ENCODE measurements at regions not wholly inside any gene's neighbourhood (a gene's known extent, or its start where the extent isn't known, plus 50 kb on each side); places are given as distances from the start of the nearest gene placed in this dataset.

DNA sequence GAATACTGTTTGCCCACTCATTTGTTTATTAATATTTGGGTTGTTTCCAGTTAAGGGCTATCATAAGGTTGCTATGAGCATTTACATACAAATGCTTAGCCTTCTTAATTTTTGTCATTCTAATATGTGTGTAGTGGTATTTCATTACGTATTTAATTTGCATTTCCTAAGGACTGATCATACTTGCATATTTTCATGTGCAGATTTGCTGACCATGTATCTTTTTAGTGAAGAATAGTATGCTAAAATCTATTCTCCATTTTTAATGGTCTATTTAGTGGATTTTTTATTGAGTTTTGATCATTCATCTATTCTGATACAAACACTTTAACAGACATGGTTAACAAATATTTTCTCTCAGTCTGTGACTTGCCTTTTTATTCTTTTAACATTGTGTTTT lies 949.5 kb downstream of the RAB28 start:
- TF ChIP-seq, protein P1, sequence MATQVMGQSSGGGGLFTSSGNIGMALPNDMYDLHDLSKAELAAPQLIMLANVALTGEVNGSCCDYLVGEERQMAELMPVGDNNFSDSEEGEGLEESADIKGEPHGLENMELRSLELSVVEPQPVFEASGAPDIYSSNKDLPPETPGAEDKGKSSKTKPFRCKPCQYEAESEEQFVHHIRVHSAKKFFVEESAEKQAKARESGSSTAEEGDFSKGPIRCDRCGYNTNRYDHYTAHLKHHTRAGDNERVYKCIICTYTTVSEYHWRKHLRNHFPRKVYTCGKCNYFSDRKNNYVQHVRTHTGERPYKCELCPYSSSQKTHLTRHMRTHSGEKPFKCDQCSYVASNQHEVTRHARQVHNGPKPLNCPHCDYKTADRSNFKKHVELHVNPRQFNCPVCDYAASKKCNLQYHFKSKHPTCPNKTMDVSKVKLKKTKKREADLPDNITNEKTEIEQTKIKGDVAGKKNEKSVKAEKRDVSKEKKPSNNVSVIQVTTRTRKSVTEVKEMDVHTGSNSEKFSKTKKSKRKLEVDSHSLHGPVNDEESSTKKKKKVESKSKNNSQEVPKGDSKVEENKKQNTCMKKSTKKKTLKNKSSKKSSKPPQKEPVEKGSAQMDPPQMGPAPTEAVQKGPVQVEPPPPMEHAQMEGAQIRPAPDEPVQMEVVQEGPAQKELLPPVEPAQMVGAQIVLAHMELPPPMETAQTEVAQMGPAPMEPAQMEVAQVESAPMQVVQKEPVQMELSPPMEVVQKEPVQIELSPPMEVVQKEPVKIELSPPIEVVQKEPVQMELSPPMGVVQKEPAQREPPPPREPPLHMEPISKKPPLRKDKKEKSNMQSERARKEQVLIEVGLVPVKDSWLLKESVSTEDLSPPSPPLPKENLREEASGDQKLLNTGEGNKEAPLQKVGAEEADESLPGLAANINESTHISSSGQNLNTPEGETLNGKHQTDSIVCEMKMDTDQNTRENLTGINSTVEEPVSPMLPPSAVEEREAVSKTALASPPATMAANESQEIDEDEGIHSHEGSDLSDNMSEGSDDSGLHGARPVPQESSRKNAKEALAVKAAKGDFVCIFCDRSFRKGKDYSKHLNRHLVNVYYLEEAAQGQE (tag by site-specific recombination; IDR thresholded peaks at IDR 0.05), result no peak
- TF ChIP-seq ZNF266 (tag by site-specific recombination; IDR thresholded peaks at IDR 0.05; ENCODE audit: low read depth), result no peak
- no peak for TF ChIP-seq KLF16 (tag by site-specific recombination; IDR thresholded peaks at IDR 0.05)
- no peak for TF ChIP-seq CTCF (tag by site-specific recombination; IDR thresholded peaks at IDR 0.05)
- no peak for TF ChIP-seq ATF2 (tag by site-specific recombination; IDR thresholded peaks at IDR 0.05; ENCODE audit: low read depth)
- TF ChIP-seq YY1 (tag by site-specific recombination; IDR thresholded peaks at IDR 0.05), result no peak
- no peak for TF ChIP-seq GLIS1 (tag by site-specific recombination; IDR thresholded peaks at IDR 0.05)
- no peak for TF ChIP-seq ZNF112 (tag by site-specific recombination; IDR thresholded peaks at IDR 0.05)
- no peak for TF ChIP-seq ZBTB1 (tag by site-specific recombination; IDR thresholded peaks at IDR 0.05)
